H1 (cell line): ENCODE measurements at regions not wholly inside any gene's neighbourhood (a gene's known extent, or its start where the extent isn't known, plus 50 kb on each side); places are given as distances from the start of the nearest gene placed in this dataset.

Source experiments
- CTCF ChIA-PET: fragments of 300-600 bp; sonication (Branson Sonifier 250); formaldehyde crosslinking; loops from one replicate; lab custom pipeline; 2021; ENCODE audit not compliant: partially characterized antibody; lab: Charles Lee
- POLR2A ChIA-PET: fragments of 300-600 bp; sonication (Branson Sonifier 250); formaldehyde crosslinking; loops from one replicate; lab custom pipeline; 2021; ENCODE audit warnings: inconsistent platforms; ENCODE audit not compliant: partially characterized antibody; lab: Charles Lee
- DNase-seq, 2 experiments: peaks; one replicate each; pipeline versions ENCODE4 v3.0.0 to v3.0.0-alpha.2; 2010 to 2022; ENCODE audit warnings: low spot score in 2 of 2, low read depth in 1 of 2, mixed read lengths in 1 of 2
- FAIRE-seq: peaks from 2 replicates; lab custom pipeline; 2011; peaks lifted over from hg19 to GRCh38; lab: Jason Lieb, UNC
- H2AFZ ChIP-seq: 2 replicates; pipeline ENCODE4 v1.8.1; 2012; ENCODE audit warnings: low read length, inconsistent platforms
- H2AK5ac ChIP-seq: 2 replicates; pipeline ENCODE4 v1.6.1; 2013; ENCODE audit warnings: low read depth, low read length
- H2BK120ac ChIP-seq: replicated peaks from 2 replicates; pipeline ENCODE3; 2013; ENCODE audit warnings: low read depth, low read length, inconsistent platforms
- H2BK12ac ChIP-seq: 2 replicates; pipeline ENCODE4 v1.6.1; 2013; ENCODE audit warnings: low read depth, low read length
- H2BK15ac ChIP-seq: 2 replicates; pipeline ENCODE4 v1.6.1; 2013; ENCODE audit warnings: low read length
- H2BK20ac ChIP-seq: 2 replicates; pipeline ENCODE4 v1.6.1; 2013; ENCODE audit warnings: low read length
- H2BK5ac ChIP-seq: 2 replicates; pipeline ENCODE4 v1.6.1; 2013; ENCODE audit warnings: low read depth, low read length
- H3K14ac ChIP-seq: 2 replicates; pipeline ENCODE4 v1.6.1; 2013; ENCODE audit warnings: inconsistent platforms; ENCODE audit not compliant: insufficient read length
- H3K18ac ChIP-seq: 2 replicates; pipeline ENCODE4 v1.6.1; 2013; ENCODE audit warnings: low read length; ENCODE audit errors: extremely low read depth
- H3K23ac ChIP-seq: 2 replicates; pipeline ENCODE4 v1.6.1; 2013; ENCODE audit warnings: inconsistent platforms; ENCODE audit not compliant: insufficient read length
- H3K23me2 ChIP-seq: 2 replicates; pipeline ENCODE4 v1.6.1; 2013; ENCODE audit warnings: low read depth, low read length
- H3K27ac ChIP-seq: 2 replicates; pipeline ENCODE4 v1.6.1; 2011; ENCODE audit warnings: low read depth, low read length, inconsistent platforms
- H3K27me3 ChIP-seq, 4 experiments: replicated peaks in 1 of 4; 1 replicate in 1 of 4; 2 replicates in 3 of 4; pipeline versions ENCODE4 v1.6.1 to v1.8.1; 2011 to 2013; ENCODE audit warnings: low read length in 3 of 4, mild to moderate bottlenecking in 3 of 4, inconsistent platforms in 2 of 4, mixed read lengths in 2 of 4, moderate library complexity in 1 of 4; ENCODE audit not compliant: control insufficient read depth in 3 of 4, insufficient read depth in 3 of 4; ENCODE audit errors: extremely low read depth in 1 of 4
- H3K36me3 ChIP-seq, 4 experiments: 2 replicates each; pipeline versions ENCODE4 v1.6.1 to v1.8.1; 2011 to 2013; ENCODE audit warnings: mild to moderate bottlenecking in 4 of 4, low read length in 3 of 4, moderate library complexity in 2 of 4, control low read depth in 1 of 4, inconsistent platforms in 1 of 4; ENCODE audit not compliant: insufficient read depth in 4 of 4, control insufficient read depth in 2 of 4
- H3K4ac ChIP-seq: replicated peaks from 2 replicates; pipeline ENCODE3; 2013; ENCODE audit warnings: low read length, low read depth, mixed read lengths, inconsistent platforms; ENCODE audit not compliant: insufficient read length
- H3K4me1 ChIP-seq, 4 experiments: replicated peaks in 1 of 4; 1 replicate in 1 of 4; 2 replicates in 3 of 4; pipeline versions ENCODE4 v1.6.1 to v1.8.1; 2011 to 2013; ENCODE audit warnings: low read length in 3 of 4, inconsistent platforms in 2 of 4, mixed read lengths in 1 of 4; ENCODE audit not compliant: insufficient read depth in 4 of 4, control insufficient read depth in 3 of 4
- H3K4me2 ChIP-seq, 2 experiments: 2 replicates each; pipeline versions ENCODE4 v1.6.1 to v1.8.1; 2011 to 2013; ENCODE audit warnings: low read depth in 2 of 2, low read length in 2 of 2, control low read depth in 1 of 2, inconsistent platforms in 1 of 2, mild to moderate bottlenecking in 1 of 2; ENCODE audit not compliant: insufficient read depth in 1 of 2
- H3K4me3 ChIP-seq, 4 experiments: fragments of 200-600, 300-600 bp in 1 of 4; sonication (generic), shearing (Covaris generic), sonication (Bioruptor Twin) in 1 of 4; 2 replicates each; pipeline versions ENCODE4 v1.5.1 to v1.8.1; 2011 to 2016; ENCODE audit warnings: low read length in 4 of 4, low read depth in 3 of 4, control low read depth in 2 of 4, inconsistent platforms in 2 of 4, mild to moderate bottlenecking in 2 of 4, mixed read lengths in 1 of 4, moderate library complexity in 1 of 4; ENCODE audit not compliant: insufficient read depth in 2 of 4; ENCODE audit errors: extremely low read depth in 1 of 4
- H3K56ac ChIP-seq: replicated peaks from 2 replicates; pipeline ENCODE3; 2013; ENCODE audit warnings: low read depth, mild to moderate bottlenecking, mixed read lengths, low read length, inconsistent platforms; ENCODE audit not compliant: insufficient read length
- H3K79me1 ChIP-seq: 2 replicates; pipeline ENCODE4 v1.6.1; 2013; ENCODE audit warnings: low read depth, low read length, control low read depth
- H3K79me2 ChIP-seq, 2 experiments: 2 replicates each; pipeline versions ENCODE4 v1.6.1 to v1.8.1; 2012 to 2013; ENCODE audit warnings: low read length in 2 of 2, mild to moderate bottlenecking in 2 of 2, inconsistent platforms in 1 of 2; ENCODE audit not compliant: insufficient read depth in 2 of 2, control insufficient read depth in 1 of 2
- H3K9ac ChIP-seq, 4 experiments: replicated peaks in 1 of 4; 1 replicate in 1 of 4; 2 replicates in 3 of 4; pipeline versions ENCODE4 v1.6.1 to v1.8.1; 2011 to 2013; ENCODE audit warnings: low read depth in 3 of 4, low read length in 3 of 4, control low read depth in 2 of 4, mild to moderate bottlenecking in 2 of 4, moderate library complexity in 2 of 4, inconsistent platforms in 1 of 4; ENCODE audit errors: extremely low read depth in 1 of 4
- H3K9me3 ChIP-seq, 2 experiments: 2 replicates each; pipeline versions ENCODE4 v1.6.1 to v1.8.1; 2012 to 2013; ENCODE audit warnings: mild to moderate bottlenecking in 2 of 2, moderate library complexity in 2 of 2, control low read depth in 1 of 2, inconsistent platforms in 1 of 2, low read depth in 1 of 2, low read length in 1 of 2, mixed read lengths in 1 of 2; ENCODE audit not compliant: insufficient read depth in 2 of 2
- H4K20me1 ChIP-seq, 2 experiments: replicated peaks in 1 of 2; 2 replicates each; pipeline versions ENCODE3 to v1.8.1; 2011 to 2013; ENCODE audit warnings: inconsistent platforms in 2 of 2, low read length in 2 of 2, mild to moderate bottlenecking in 1 of 2; ENCODE audit not compliant: insufficient read depth in 2 of 2, control insufficient read depth in 1 of 2
- H4K5ac ChIP-seq: 2 replicates; pipeline ENCODE4 v1.6.1; 2013; ENCODE audit warnings: low read length, low read depth, mixed read lengths, inconsistent platforms; ENCODE audit not compliant: insufficient read length
- H4K8ac ChIP-seq: 2 replicates; pipeline ENCODE4 v1.8.0; 2013; ENCODE audit warnings: mild to moderate bottlenecking, moderate library complexity, low read length, inconsistent platforms; ENCODE audit not compliant: insufficient read depth; ENCODE audit errors: extremely low read depth
- H4K91ac ChIP-seq: replicated peaks from 2 replicates; pipeline ENCODE3; 2013; ENCODE audit warnings: low read length, mixed read lengths, inconsistent platforms; ENCODE audit not compliant: insufficient read length
- CEBPB ChIP-seq: IDR thresholded peaks from 2 replicates; pipeline ENCODE4 v1.6.1; 2012; ENCODE audit warnings: low read depth, low read length
- E2F6 ChIP-seq: IDR thresholded peaks from 2 replicates; pipeline ENCODE4 v1.6.1; 2012; ENCODE audit warnings: inconsistent platforms
- EGR1 ChIP-seq: IDR thresholded peaks from 2 replicates; pipeline ENCODE4 v1.6.1; 2011; ENCODE audit warnings: low read depth, low read length, borderline replicate concordance
- HDAC6 ChIP-seq: IDR thresholded peaks from one replicate; pipeline ENCODE4 v1.7.1; 2012; ENCODE audit warnings: low read depth, mild to moderate bottlenecking, inconsistent platforms, low read length, moderate library complexity
- JUN ChIP-seq: IDR thresholded peaks from 2 replicates; pipeline ENCODE4 v1.6.1; 2011; ENCODE audit warnings: low read depth, mild to moderate bottlenecking, improper control_type of control experiment, low read length
- JUND ChIP-seq: IDR thresholded peaks from 2 replicates; pipeline ENCODE4 v1.6.1; 2011; ENCODE audit warnings: mild to moderate bottlenecking, improper control_type of control experiment, low read length
- NRF1 ChIP-seq: IDR thresholded peaks from 2 replicates; pipeline ENCODE4 v1.6.1; 2011; ENCODE audit warnings: mild to moderate bottlenecking, low read depth, low read length, improper control_type of control experiment
- POU5F1 ChIP-seq: IDR thresholded peaks from 2 replicates; pipeline ENCODE4 v1.6.1; 2011; ENCODE audit warnings: low read depth, mild to moderate bottlenecking, low read length, moderate library complexity
- RAD21 ChIP-seq, 2 experiments: IDR thresholded peaks in 1 of 2; conservative IDR thresholded peaks in 1 of 2; 2 replicates each; pipeline ENCODE4 v1.6.1; 2011; ENCODE audit warnings: low read depth in 2 of 2, low read length in 2 of 2, improper control_type of control experiment in 1 of 2, inconsistent platforms in 1 of 2, mild to moderate bottlenecking in 1 of 2, moderate library complexity in 1 of 2
- RFX5 ChIP-seq: IDR thresholded peaks from 2 replicates; pipeline ENCODE4 v1.6.1; 2011; ENCODE audit warnings: low read depth, low read length, improper control_type of control experiment, borderline replicate concordance
- RXRA ChIP-seq: IDR thresholded peaks from 2 replicates; pipeline ENCODE4 v1.6.1; 2011; ENCODE audit warnings: low read depth, mild to moderate bottlenecking, low read length, moderate library complexity; ENCODE audit not compliant: insufficient read depth
- SP1 ChIP-seq: IDR thresholded peaks from 2 replicates; pipeline ENCODE4 v1.6.1; 2011; ENCODE audit warnings: low read depth, low read length
- SP4 ChIP-seq: IDR thresholded peaks from 2 replicates; pipeline ENCODE4 v1.6.1; 2012; ENCODE audit warnings: low read length, inconsistent platforms
- TCF12 ChIP-seq: IDR thresholded peaks from 2 replicates; pipeline ENCODE4 v1.6.1; 2011; ENCODE audit warnings: low read depth, mild to moderate bottlenecking, low read length
- WGBS, 2 experiments: shearing (Covaris generic) in 1 of 2; methylation state at CpG; one replicate each; pipeline versions ENCODE4 v1.1.6 to v1.1.7; 2013 to 2015; ENCODE audit warnings: low lambda C conversion rate in 2 of 2, mixed read lengths in 2 of 2, inconsistent platforms in 1 of 2, low coverage in 1 of 2, missing lambda C conversion rate in 1 of 2; ENCODE audit not compliant: insufficient replicate concordance in 2 of 2, insufficient coverage in 1 of 2, insufficient read length in 1 of 2; ENCODE audit errors: extremely low coverage in 1 of 2, missing lambda C conversion rate in 1 of 2; 5-methylcytosine and 5-hydroxymethylcytosine counted together

GRCh38 chrX:44451056-44451455 is 91.6 kb downstream of the FUNDC1 start (continued):
- TF ChIP-seq RXRA: no peak
- TF ChIP-seq, all 59 proteins: peak for 0

- Histone ChIP-seq H3K9me3 (0 out of 4 replicates have a peak, but pooled peaks cover 0 to 3% of the 10 kb centered on the region in 2 experiments), H3K14ac (no peak overlapping the region)
- no peak for FAIRE-seq
- no peak for TF ChIP-seq POU5F1
- no peak for TF ChIP-seq SP4
- no peak for TF ChIP-seq SP1
- no peak for TF ChIP-seq HDAC6
- TF ChIP-seq E2F6: no peak
- no peak for TF ChIP-seq JUN
- no peak for TF ChIP-seq RFX5
- no peak for TF ChIP-seq RAD21 (IDR thresholded peaks at IDR 0.05 in 1 of 2, conservative IDR thresholded peaks at IDR 0.05 in 1 of 2; ENCODE audit: low read depth in 2 of 2, low read length in 2 of 2)
- no peak for TF ChIP-seq CEBPB
- no peak for TF ChIP-seq NRF1
- no peak for TF ChIP-seq TCF12
- TF ChIP-seq EGR1: no peak
- no peak for TF ChIP-seq JUND
These were observed 95.4 kb downstream of the FUNDC1 start for GRCh38 chrX:44447214-44447613.

More at GRCh38 chrX:44447214-44447613, 95.4 kb downstream of the FUNDC1 start:
- no peaks in the 10 kb centered on the region for H3K36me3 ChIP-seq
- H2AFZ ChIP-seq: no peak overlapping the region
- no peaks in the 10 kb centered on the region for H3K27me3 ChIP-seq
- no peak overlapping the region for H3K4ac ChIP-seq
- H2BK5ac ChIP-seq: no peak overlapping the region
- H3K23ac ChIP-seq: no peak overlapping the region
- no peak overlapping the region for H3K56ac ChIP-seq
- CTCF ChIA-PET: no interaction called here
- POLR2A ChIA-PET: no interaction called here
- no peaks in the 10 kb centered on the region for H3K4me1 ChIP-seq
- H3K79me1 ChIP-seq: no peaks in the 10 kb centered on the region
- H4K5ac ChIP-seq: no peak overlapping the region
- H2AK5ac ChIP-seq: no peak overlapping the region
- H2BK120ac ChIP-seq: no peak overlapping the region
- H3K9ac ChIP-seq: no peak overlapping the region
- no peak overlapping the region for H4K8ac ChIP-seq
- no peak overlapping the region for H3K18ac ChIP-seq
- no peak overlapping the region for H2BK15ac ChIP-seq
- H4K20me1 ChIP-seq: no peaks in the 10 kb centered on the region
- no peaks in the 10 kb centered on the region for H3K23me2 ChIP-seq
- WGBS, 2 experiments: 89% methylated on average over 2 of the region's 2 CpGs; no CpG with 5 or more reads in 1 of the 2 experiments
- DNase-seq: no peak
- no peak overlapping the region for H2BK12ac ChIP-seq
- H3K4me2 ChIP-seq: no peak overlapping the region
- no peak overlapping the region for H3K4me3 ChIP-seq
- no peak overlapping the region for H3K27ac ChIP-seq
- H3K79me2 ChIP-seq: no peaks in the 10 kb centered on the region
- H4K91ac ChIP-seq: no peak overlapping the region
- H2BK20ac ChIP-seq: no peak overlapping the region
